GM12875 (cell line): ENCODE measurements at regions not wholly inside any gene's neighbourhood (a gene's known extent, or its start where the extent isn't known, plus 50 kb on each side); places are given as distances from the start of the nearest gene placed in this dataset.

Source experiments
- H3K4me3 ChIP-seq: one replicate; pipeline ENCODE4 v1.5.1; 2011; ENCODE audit warnings: low read depth, low read length, control low read depth
- TF ChIP-seq, protein P1 (sequence below): IDR thresholded peaks from 2 replicates; pipeline ENCODE4 v1.5.1; 2011; ENCODE audit warnings: low read depth, mild to moderate bottlenecking, control low read depth, inconsistent platforms, low read length, moderate library complexity, borderline replicate concordance; ENCODE audit not compliant: insufficient read depth

DNA sequence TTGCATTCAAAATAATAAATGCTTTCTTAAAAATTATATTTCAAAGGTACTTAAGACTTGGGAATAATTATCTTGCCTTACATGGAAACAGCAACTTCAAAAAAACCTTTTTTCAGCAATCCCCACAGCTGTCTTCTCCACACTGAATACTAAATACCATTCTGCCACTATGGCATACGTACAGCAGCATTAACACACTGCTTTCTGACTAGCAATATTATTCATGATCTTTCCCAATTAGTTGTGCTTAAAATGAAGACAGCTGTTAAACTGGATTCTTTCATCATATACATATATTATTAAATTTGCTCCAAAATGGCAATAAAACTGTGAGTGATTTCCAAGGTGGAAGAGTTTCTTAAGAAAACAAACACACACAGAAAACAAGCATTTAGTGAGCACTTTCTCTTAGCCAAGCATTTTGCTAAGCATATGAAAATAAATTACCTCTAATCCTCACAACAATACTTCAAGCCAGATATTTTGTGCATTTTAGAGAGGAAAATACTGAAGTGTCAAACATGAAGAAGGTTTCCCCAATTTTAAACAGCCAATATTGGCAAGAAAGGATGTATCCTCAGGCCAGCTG is 609.5 kb downstream of the SLITRK1 start:
- no peak overlapping the region for H3K4me3 ChIP-seq
- TF ChIP-seq, protein P1, sequence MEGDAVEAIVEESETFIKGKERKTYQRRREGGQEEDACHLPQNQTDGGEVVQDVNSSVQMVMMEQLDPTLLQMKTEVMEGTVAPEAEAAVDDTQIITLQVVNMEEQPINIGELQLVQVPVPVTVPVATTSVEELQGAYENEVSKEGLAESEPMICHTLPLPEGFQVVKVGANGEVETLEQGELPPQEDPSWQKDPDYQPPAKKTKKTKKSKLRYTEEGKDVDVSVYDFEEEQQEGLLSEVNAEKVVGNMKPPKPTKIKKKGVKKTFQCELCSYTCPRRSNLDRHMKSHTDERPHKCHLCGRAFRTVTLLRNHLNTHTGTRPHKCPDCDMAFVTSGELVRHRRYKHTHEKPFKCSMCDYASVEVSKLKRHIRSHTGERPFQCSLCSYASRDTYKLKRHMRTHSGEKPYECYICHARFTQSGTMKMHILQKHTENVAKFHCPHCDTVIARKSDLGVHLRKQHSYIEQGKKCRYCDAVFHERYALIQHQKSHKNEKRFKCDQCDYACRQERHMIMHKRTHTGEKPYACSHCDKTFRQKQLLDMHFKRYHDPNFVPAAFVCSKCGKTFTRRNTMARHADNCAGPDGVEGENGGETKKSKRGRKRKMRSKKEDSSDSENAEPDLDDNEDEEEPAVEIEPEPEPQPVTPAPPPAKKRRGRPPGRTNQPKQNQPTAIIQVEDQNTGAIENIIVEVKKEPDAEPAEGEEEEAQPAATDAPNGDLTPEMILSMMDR, result no peak

DNA sequence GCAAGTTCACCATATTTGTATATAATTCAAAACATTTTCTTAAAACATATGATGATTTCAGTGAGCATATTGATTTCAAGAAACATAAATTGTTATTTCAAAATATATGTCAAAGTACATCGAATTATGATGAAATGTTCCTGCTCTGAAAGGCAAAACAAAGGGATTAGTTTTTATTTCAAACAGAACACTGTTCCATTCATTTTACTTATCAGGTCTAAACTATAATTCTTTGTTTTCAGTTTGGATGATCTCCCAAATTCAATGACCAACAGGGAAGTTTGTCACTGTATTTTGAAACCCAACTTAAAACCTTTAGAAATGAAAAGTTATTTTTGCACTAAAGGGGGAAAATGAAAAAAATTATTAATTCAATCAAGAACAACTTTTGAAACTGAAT is 610.2 kb downstream of the SLITRK1 start:
- H3K4me3 ChIP-seq, result no peak overlapping the region
- TF ChIP-seq, protein P1, result no peak

DNA sequence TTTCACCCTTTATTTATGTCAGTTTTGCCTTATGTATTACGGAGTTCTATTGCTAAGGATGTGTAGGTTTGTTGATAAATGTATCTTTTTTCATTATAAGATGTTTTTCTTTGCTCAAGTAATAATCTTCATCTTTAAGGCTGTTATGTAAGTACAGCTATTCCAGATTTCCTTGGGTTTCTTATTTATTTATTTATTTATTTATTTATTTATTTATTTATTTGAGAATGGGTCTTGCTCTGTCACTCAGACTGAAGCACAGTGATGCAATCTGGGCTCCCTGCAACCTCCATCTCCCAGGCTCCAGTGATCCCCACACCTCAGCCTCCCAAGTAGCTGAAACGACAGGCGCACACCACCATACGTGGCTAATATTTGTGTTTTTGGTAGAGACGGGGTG is 617.0 kb downstream of the SLITRK1 start:
- TF ChIP-seq, protein P1, result no peak

DNA sequence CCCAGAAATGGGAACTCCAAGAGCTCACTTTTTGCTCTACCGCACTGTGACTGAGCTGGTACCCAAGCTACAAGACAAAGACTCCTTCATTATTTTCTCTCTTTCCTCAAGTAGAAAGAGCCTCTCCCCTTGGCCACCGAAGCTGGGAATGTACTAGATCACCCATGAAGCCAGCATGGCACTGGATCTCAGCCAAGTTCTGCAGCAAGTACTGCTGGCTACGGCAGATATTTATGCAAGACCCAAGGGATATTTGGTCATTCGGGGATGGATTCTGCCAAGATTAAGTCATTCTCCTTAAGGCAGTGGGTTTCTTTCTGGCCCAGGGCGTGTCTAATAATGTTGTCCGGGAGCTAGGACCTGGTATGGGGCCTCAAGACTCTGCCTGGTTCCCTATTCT is 633.5 kb downstream of the SLITRK1 start:
- H3K4me3 ChIP-seq, result no peak overlapping the region
- TF ChIP-seq, protein P1, result no peak

More for the DNA sequence above, 617.0 kb downstream of the SLITRK1 start:
- no peak overlapping the region for H3K4me3 ChIP-seq

DNA sequence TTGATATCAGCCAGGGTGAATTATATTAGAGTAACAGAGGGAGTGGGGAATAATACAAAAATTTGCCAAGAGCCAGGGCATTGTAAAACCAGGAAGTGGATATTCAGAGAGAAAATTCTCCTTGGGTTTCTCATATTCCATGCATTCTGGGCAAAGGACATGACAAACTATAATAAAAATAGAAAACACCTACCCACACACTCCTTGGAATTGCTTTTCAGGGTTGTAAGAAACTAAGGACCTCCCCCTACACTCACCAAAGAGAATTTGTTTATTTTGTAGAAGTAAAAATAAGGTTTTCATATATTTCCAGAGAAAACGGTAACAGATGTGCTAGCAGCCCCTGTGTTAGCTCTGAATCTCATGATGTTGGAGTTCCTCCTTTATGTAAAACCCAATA is 649.6 kb downstream of the SLITRK1 start:
- TF ChIP-seq, protein P1, result no peak
- H3K4me3 ChIP-seq, result no peak overlapping the region

DNA sequence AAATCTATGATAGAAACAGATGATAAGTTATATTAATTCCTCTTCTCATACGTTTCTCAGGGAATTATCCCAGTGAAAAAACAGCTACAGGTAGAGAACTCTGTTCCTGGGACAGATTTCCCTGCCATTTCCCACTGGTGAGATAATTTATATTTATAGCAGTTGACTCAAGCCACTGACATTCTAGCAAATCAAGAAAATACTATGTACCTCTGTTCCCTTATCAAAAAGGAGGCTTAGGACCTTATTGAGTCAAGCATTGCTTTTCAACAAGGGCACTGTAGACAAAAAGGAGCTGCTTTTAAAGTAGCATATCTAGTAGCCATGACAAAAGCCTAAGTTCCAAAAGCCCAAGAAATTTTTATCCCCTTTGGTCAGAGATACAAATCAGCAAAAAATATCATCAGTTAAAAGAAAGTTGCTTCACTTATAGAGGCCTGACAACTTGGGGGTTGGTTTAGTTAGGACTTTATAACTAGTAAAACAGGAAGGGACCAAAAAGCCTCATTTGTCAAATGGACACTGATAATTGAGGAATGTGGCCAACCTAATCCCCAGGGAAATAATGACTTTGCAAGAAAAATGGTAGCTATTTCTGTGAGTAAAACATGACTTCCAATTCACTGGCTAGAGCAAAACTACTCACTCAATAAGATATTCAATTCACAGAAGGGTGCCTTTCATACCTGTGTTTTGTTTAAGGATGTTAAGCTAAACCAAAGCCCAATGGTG is 652.5 kb downstream of the SLITRK1 start:
- TF ChIP-seq, protein P1, result no peak

DNA sequence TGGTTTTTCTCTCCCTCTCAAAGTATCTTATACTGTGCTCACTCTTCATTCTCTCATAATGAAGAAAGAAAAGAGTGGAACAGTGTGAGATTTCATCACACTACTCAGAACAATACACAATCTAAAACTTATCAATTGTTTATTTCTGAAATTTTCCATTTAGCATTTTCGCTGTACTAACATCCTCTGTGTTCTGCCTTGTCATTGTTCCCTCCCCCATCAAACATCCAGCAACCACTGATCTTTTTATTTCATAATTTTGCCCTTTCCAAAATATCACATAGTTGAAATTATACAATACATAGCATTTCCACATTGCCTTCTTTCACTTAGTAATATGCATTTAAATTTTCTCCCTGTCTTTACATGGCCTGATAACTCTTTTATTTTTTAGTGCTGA is 658.7 kb downstream of the SLITRK1 start:
- no peak overlapping the region for H3K4me3 ChIP-seq
- TF ChIP-seq, protein P1, result no peak

More for the DNA sequence above, 652.5 kb downstream of the SLITRK1 start:
- H3K4me3 ChIP-seq, result no peak overlapping the region
